Astrocyte of the hippocampus (primary cell): ENCODE measurements at regions not wholly inside any gene's neighbourhood (a gene's known extent, or its start where the extent isn't known, plus 50 kb on each side); places are given as distances from the start of the nearest gene placed in this dataset.

Source experiments
- DNase-seq: peaks from one replicate; pipeline ENCODE4 v3.0.0; 2011; ENCODE audit warnings: low read depth, low spot score

DNA sequence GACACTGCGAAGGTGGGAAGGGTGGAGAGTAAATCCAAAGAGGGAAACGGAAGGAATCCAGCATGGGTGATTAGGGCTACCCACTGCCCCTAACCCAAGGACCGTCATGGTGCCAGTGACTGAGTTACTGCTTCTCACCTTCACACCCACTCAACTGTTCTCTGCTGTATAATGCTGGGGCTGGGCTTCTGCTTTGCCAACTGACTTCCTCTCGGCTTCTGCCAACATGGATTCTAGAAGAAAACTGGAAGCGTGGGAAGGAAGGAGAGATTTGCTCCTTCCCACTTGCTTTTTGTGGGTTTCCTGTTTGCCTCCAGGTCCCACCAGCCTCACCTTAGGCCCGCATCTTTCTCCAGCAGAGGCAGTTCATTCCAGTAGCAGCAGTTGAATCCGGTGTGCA lies 153.5 kb upstream of the RAI14 start:
- no peak for DNase-seq

DNA sequence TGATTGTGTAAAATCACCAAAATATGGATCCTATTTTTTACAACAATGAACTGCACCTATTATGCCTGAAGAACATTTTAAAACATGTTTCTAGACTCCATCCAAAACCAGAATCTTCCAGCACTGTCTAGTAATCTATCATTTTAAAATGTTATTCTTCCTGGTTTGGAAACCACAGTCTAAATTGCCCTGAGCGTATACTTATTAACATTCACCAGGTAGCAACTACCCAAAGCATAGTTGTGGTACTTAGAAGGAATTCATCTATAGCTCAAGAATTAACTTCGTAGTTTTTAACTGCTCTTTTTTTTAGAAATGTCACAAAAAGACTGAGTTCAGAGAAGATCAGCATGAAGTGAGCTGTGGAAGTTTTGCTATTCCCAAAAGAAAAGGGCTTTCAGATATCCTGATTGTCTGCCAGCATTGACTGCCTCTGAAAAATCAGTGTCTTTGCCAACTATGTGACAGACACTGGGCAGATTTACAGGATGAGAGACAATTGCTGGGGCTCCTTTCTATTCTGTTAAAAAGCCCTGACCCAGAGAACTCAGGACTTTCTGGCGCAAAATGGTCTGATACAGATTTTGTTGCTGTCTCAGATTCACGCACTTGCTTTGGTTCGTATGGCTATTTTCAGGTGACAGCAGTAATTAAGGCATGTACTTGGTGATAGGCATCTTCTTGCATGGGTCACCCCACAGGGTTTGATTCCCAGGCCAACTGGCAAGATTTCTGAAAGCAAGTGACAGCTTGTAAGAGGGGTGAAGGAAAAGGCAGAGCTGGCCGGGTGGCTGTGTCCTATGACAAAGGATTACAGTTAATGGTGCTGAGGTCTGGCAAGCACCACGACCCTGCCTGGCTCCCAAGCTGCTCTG lies 152.5 kb upstream of the RAI14 start:
- DNase-seq: peak; percentile 69

DNA sequence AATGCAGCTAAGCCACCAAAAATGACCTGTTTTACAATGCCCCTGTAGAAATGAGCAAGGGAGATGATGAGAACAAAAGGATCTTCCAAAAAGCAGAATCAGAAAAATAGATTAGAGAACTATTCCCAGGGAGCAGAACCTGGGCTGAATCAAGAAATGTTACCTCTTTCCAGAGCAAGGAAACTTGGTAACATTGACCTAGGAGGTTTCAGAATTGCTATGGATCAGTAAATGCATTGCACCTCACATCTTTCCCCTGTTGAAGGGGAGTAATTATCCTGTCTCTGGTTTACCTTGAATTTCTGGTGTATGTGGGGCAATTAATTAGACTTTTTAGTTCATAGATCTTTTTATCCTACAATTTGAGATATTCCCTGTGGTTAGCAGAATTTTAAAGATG lies 151.2 kb upstream of the RAI14 start:
- DNase-seq: no peak

DNA sequence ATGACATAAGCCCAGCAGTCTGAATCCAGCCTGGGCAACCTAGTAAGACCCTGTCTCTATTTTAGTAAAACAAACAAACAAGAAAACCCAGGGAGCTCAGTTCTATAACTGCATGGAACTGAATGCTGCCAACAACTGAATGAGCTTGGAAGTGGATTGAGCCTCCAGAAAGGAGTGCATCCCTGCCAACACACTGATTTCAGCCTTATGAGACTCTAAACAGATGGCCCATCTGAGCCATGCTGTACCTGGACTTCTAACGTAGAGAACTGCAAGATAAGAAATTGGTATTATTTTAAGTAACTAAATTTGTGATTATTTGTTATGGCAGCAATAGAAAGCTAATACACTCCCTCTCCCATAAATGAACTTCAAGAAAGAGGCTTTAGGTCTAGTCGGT lies 150.4 kb upstream of the RAI14 start:
- DNase-seq: no peak

GRCh38 chr5:34507933-34508332 lies 148.2 kb upstream of the RAI14 start:
- no peak for DNase-seq

DNA sequence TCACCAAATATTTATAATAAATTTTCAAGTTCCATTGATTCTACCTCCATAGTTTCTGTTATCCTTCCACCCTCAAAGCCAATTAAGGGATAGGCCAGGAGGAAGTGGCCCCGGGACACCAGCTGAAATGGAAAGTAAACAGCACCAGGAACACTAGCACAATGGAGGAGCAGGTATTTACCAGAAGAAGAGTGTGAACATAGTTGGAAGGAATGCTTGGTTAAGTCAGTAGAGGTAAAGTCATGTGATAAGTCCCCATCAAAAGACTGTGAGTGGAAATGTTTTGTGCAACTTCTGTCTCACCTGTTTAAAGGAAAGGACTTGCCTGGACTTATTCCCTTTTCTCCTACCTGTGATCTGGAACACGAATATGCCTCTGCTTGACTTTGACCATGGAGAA lies 146.7 kb upstream of the RAI14 start:
- no peak for DNase-seq

DNA sequence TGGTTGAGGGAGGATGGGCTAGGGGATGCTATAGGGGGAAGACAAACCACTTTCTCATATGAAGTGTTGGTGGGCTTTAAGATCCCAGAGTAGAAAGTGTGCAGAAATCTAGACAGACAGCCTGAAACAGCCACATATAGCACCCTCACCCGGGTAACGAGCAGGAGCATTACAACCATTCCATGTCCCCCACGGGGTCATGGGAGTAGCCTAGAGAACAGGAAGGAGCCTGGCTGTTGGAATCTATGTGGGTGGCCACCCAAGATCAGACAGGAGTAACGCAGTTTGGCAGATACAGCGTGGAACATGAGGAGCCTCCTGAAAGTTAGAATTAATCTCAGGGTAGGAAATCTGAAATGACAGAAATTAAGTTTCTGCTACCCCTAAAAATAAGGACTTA lies 146.1 kb upstream of the RAI14 start:
- DNase-seq: no peak

DNA sequence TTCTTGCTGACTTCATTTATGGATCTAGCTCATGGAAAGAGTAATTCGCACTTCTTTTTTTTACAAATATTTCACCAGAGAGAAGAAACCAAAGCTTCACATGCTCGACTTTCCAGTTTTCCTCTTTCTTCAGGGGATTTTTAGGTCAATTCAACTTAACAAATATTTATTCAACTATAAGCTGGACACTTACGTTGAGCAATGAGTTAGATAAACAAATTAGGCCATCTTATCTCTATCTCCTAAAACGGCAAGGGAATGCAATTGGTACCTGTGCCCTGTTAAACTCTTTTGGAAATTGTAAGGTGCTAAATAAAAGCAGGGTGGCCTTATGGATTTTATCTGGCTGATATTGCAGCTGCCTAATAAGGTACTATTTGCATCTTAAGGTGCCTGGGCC lies 145.1 kb upstream of the RAI14 start:
- no peak for DNase-seq

- DNase-seq: no peak
These were observed 144.6 kb upstream of the RAI14 start for GRCh38 chr5:34511481-34511880.

- no peak for DNase-seq
These were observed 144.2 kb upstream of the RAI14 start for GRCh38 chr5:34511915-34512314.

DNA sequence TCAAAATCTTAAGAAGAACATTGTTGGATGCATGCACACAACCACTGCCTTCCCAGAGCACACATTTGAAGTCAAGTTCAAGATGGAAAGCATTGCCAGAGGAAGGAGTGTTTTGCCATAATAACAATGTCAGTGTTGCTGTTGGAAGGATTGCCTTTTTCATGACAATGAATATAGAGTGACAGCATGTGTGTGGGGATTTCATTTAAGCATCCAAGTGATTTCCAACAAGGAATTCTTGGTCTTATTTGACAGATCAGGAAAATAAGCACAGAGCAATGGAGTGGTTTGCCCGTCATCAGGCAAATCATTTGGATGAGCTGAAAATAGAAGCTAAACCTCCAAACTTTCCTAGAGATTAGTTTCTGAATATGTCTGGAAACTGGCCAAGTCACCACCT lies 140.0 kb upstream of the RAI14 start:
- DNase-seq: no peak

GRCh38 chr5:34516686-34517085 lies 139.4 kb upstream of the RAI14 start:
- no peak for DNase-seq

DNA sequence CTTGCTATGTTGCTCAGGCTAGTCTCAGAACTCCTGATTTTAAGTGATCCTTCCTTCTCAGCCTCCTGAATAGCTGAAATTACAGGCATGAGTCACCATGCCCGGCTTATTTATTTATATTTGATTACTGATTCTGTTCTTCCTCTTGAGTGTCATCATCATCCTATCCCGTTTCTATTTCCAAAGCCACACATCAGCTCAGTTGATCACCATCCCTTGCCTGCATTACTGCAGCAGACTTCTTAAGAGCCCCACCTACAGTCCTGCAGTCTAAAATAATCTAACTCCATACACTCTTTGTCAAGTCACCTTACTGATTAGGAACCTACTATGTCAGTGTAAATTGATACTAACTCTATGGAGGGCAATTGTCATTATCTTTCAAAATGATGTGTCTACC lies 138.9 kb upstream of the RAI14 start:
- no peak for DNase-seq

GRCh38 chr5:34519489-34520220 lies 136.5 kb upstream of the RAI14 start:
- DNase-seq: peak; percentile 58

DNA sequence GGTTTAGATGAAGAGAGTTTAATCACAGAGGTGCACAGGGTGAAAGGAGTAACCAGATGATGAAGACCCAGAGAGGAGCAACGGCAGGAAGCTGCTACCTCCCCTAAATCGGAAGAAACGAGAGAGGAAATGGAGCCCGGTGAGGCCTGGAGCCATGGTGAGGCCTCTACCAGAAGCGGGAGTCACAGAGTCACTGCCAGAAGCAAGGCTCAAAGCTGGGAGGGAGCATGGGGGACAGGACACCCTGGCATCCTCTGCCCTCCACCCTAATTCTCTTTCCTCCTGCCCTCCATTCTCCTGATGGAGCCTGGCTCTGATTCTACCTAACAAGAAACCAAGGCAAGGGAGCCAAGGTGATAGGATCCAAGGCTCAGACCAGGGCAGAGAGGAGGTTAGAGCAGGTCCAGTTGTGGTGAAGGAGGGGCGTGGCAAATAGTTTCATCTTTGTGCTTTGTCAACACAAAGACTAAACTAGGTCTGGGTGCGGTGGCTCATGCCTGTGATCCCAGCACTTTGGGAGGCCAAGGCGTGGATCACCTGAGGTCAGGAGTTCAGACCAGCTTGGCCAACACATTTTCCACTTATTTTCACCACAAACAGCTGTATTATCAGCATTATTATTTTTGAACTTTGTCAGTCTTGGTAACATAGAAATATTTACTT lies 134.4 kb upstream of the RAI14 start:
- no peak for DNase-seq

DNA sequence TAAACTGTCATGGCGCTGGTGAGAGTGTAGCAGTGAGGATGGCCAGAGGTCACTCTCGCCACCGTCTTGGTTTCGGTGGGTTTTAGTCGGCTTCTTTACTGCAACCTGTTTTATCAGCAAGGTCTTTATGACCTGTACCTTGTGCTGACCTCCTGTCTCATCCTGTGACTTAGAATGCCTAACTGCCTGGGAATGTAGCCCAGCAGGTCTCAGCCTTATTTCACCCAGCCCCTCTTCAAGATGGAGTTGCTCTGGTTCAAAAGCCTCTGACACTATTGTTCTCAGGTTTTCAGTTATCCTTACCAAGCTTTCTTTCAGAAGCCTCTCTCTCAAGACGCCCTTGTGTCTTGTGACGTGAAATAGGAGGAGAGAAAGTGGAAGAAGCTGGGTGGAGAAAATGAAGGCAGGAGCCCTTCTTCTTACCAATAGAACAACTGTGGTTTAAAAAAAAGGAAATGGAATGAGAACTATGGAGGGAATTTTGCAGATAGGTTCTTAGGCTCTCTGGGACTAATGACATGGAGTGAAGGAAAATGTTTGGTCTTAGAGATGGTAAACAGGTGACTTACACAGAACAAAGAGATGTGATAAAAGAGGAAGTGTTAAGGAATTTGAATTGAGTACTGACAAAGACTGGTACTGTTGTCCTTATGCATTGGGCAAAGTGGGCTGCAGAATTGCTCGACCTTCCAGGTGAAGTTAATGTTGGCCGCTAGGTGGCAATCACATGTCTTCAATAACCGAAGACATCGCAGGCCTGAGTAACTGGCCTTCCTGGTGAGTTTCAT lies 133.3 kb upstream of the RAI14 start:
- DNase-seq: peak; percentile 93

- DNase-seq: no peak
These were observed 132.8 kb upstream of the RAI14 start for GRCh38 chr5:34523387-34523726.

- DNase-seq: no peak
These were observed 132.0 kb upstream of the RAI14 start for GRCh38 chr5:34524123-34524522.

- DNase-seq: no peak
These were observed 130.4 kb upstream of the RAI14 start for GRCh38 chr5:34525761-34526160.

DNA sequence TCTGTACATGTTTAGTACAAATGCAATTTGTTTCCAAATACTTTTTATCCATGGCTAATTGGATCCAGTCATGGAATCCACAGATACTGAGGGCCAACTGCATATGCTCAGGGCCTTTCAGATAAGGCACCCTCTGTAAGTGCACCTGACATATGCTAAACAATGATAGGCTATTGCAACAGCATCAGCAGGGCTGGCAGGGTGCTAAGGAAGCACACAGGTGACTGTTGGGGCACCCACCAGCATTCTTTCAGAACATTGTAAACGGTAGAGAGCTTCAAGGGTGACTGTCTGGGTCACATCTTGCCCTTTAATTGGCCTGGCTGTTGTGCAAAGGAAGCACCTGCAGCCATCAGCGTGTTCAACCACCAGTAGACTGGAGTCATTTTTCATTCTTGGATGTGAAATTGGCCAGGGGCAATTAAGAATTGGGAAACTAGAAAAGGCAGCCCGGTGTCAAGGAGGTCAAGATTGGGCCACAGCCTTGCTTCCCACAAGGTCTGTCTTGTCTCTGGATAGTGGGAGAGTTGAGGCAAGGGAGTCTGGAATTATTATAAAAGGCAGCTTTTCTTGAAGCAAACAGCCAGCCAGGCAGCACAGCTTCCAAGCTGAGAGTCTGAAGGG lies 129.3 kb upstream of the RAI14 start:
- no peak for DNase-seq

DNA sequence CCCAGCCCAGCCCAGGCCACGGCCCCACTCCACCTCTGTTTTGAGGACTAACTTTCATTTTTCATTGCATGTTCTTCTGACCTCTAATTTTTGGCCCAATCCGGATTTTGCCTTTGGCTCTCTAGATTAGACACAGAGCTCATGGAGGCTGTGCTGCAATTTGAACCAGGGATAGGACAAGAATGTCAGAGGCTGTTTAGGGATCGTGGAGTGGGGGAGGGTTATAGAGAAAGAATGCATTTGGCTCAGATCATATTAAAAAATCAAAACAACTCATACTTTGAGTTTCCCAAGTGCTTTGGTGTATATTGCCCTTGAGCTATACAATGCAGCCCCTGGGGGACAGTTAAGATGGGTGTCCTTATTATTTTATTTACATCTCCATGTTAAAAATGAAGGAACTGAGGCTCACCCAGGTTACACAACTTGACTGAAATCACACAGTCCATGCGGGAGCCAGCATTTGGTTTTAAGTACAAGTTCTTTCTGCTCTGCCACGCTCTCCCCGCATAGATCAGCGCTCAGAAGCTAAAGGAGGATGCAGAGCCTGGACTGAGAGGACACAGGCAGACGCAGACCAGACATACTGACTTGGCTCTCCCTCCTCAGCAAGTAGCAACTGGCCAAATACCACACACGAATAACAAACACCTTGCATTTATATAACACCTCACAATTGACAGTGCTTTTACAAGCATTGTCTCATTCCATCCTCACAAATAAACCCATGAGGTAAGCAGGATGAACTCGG lies 126.4 kb upstream of the RAI14 start:
- DNase-seq: no peak
